Stimulated activated naive CD4-positive, alpha-beta T cell treated with Interleukin-2 at 50 U/mL for 16 hours (primary cell): ENCODE measurements at regions not wholly inside any gene's neighbourhood (a gene's known extent, or its start where the extent isn't known, plus 50 kb on each side); places are given as distances from the start of the nearest gene placed in this dataset.

Experiments used
- DNase-seq: peaks from one replicate; lab custom pipeline; 2025; lab: John Stamatoyannopoulos, UW

DNA sequence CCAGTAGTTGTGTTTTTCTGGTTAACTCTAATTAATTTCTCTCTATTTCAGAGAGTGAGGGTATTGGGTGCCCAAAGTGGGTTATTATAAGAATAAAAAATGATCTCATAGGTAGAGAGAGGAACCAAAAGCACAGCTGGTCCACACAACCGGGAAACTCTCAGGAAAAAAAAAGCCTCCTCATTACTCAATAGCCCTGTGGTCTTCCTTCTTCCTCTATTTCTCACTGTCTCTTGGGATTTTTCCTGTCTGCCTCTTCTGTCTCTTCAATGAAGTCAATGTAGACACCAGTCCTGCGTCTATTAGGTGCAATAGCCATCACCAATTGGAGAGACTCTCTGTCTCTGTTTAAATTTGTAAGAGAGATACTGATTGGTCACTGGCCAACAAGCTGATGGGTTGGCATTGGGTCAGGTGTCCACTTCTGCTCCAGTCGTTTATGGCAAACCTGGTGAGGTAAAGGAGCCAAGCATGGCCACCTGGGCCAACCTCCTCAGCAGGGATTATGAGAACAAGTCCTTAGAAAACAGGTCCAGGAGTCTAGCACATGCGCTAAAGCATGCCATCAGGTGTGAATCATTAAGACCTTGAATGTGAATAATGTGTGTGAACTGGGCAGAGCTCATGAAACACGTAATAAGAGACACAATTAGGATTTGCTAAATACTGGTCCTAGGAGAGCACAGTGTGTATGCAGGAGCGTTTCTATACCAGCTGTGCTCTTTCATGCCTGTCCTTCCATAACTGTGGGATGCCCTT lies 443.0 kb upstream of the RUNX1 start:
- no peak for DNase-seq

DNA sequence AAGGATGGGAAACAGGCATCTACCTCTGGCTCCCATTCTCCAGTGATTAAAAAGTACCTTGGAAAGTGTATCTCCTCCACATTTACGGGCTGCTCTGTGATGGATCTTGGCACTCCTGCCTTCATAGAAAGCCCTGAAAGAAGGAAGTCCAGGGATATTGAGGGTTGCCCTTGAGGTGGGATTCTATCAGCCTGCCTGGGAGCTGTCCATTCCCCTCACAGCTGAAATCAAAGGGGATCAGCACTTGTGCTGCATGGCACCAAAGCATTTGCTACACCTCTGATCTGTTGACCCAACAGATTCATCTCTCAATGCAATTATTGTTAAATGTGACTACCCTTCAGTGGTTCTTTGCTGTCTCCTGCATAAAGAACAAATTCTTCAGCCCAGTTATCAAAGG lies 442.0 kb upstream of the RUNX1 start:
- no peak for DNase-seq

DNA sequence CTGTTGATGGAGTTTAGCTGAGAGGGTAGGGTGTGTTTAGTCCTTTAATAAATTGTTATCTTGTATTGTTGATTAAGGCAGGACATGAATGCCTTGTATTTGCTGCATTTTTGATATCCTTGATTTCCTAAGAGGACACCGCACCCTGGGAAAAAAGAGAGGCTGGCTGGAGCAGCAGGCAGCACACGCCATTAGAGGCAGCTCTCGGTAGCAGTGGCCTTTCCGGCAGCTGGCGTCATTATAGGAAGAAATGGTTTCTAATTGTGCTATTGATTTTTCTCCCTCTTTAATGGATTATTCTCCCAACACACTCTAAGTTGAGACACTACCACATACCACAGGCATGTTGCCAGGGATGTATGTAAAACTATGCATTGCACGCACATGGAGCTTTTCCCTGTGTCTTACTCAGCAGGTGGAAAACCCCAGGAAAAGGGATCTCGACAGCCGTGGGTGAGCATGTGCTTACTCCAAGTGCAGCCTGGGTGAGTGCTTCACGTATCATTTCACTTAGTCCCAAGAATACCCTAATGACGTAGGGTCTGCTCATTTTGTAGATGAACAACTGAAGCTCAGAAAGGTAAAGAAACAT lies 440.4 kb upstream of the RUNX1 start:
- no peak for DNase-seq

DNA sequence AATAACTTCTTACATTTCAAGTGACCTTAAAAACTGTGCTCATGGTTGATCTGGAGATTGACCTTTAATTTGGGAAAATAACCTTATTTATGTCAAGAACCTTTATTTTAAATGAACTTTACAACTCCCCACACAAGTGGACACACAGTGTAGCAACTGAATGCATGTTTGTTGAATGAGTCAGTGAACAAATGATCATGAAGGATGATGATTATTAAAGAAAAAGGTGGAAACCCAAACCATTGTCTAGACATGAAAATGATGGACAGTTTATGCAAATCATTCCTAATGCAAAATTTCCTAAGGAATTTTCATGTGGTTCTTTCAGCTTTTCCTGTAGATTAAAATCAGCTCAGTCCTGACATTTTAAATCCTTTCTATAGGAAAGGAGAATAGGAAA lies 439.8 kb upstream of the RUNX1 start:
- DNase-seq = no peak

DNA sequence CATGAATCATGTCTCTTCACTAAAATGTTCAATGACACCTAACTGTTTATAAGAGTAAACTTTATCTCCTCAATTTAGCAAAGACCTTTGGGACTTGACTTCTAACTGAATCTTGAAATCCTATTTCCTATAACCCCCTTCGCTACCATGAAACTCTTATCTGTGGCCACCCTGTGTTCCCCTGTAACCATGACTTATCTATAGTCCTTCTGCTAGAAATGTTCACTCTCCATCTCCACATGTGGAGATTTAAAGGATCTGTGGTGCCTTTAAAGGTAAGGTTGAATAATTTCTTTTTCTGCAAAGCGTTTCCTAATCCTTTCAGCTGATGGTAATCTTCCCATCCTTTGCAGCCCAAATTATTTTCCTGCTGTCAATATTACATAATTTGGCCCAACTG lies 436.3 kb upstream of the RUNX1 start:
- no peak for DNase-seq

DNA sequence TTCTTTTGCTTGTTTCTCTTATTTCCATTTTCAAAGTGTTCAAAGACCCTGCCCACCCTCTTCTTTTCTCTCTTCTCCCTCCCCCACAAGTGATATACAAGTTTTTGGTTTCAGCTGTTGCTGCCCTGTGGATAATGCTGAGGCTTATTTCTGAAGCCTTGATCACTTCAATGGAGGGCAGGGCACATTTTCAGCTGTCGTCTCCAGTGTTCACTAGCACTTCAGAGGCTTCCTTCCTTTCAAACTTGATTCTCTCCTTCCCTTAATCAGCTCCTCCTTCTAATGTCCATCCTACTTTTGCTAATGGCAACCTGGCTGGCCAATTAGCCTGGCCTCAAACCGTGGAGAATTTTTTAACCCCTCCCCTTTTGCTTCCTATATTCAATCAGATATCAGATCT lies 435.7 kb upstream of the RUNX1 start:
- DNase-seq = no peak

DNA sequence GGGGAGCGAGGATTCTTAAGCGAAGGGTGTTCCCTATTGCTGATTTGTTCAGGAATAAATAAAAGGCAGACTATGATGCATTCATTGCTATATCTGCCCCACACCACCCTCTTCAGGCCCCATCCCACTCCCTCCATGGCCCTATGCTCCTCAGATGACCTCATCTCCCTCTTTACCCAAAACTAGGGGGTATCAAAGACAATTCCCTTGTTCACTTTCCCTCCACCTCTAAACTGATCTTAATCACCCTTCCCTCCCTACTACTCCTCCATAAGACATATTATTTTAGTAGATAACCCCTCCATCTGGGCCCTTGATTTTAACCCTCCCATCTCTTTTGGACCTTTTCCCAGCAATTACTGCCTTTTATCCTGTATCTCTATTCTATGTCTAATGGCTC lies 434.9 kb upstream of the RUNX1 start:
- no peak for DNase-seq

DNA sequence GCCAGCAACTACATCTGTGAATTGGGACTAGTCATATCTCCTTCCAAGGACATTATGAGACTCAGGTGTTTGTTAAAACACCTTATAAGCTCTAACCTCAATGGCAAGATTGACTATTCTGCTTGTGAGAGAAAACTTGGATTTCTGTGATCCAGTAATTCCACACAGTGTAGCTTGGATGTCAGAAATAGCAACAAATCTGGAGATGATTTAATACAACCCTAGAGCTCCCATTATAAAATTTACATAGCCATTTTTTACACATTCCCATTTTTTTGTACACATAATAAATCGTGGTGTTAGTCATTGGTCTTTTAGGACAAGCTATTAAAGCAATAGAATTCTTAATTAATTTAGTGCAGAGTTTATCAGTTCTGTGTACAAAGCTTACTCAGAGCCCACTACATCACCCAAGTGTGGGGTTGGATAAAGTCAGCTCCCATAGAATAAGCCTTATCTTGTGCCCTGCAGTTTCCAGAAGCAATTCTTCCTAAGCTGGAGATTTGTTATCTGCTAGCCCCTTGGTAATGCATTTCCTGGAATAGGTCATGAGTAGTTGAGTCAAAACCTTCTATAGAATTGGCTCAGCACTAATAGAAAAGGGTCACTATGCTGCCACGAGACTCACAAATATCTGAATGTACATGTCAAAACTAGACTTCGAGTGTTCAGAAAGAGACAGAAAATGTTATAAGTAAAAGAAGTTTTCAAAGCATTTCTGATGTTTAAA lies 434.0 kb upstream of the RUNX1 start:
- DNase-seq = no peak

DNA sequence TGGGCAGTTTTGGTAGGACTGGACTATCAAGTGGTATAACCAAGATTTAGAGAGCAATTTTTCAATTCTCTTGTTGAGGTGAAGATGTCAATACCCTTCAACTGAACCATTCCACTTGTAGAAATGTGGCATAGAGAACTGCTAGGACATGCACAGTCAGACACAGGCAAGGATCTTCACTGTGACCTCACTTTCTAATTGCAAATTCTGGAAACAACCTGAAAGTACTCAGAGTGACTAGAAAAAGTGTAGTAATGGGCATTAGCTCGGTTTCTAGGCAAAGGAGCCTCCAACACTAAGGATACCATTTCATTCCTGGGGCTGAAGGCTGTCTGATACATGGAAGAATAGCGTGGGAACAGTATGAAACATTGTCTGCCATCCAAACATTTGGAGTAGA lies 433.0 kb upstream of the RUNX1 start:
- no peak for DNase-seq

DNA sequence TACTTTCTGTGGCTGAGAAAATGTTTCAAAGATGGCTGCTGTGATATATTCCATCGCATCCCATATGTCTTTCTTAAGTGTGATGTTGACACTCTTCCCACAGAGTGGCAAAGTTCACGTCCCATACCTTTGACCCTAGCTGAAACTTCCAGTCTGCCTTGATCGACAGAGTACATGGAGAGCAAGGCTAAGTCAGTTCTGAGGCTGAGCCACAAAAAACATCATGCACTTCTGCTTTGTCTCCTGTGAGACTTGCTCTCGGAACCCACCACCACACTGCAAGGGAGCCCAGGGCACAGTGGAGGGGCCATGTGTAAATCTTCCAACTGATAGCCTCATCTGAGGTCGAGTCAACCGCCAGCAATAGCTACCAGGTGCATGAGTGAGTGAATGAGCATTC lies 431.9 kb upstream of the RUNX1 start:
- no peak for DNase-seq

DNA sequence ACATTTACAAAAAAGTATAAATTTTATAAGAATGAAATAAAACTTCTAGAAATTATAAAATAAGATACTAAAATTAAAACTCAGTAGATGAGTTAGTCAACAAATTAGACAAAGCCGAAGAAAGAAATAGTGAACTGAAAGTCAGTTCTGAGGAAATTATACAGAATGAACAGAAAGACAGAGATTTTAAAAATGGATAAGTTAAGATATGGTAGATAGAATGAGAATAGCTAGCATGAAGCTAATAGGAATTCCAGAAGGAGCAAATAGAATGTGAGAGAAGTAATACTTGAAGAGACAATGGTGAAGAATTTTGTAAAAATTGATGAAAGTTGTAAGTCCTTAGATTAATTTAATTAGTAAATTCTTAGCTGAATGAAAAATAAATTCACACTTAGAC lies 430.4 kb upstream of the RUNX1 start:
- no peak for DNase-seq

DNA sequence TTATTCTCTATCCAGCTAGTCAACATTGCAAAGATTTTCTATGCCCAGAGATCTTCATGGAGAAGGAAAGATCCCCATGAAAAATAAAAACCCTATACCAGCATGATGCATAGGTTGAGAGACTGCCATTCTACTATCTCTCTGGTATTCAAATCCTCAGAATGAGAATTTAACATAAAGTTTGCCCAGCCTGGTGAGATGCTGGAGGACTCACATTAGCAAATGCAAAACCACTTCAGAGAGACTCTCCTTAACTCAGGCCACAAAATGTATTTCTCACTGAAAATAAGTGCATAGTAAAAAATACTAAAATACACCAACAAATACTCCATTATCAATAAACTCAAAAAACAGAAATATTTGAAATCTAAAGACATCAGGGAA lies 430.0 kb upstream of the RUNX1 start:
- no peak for DNase-seq

DNA sequence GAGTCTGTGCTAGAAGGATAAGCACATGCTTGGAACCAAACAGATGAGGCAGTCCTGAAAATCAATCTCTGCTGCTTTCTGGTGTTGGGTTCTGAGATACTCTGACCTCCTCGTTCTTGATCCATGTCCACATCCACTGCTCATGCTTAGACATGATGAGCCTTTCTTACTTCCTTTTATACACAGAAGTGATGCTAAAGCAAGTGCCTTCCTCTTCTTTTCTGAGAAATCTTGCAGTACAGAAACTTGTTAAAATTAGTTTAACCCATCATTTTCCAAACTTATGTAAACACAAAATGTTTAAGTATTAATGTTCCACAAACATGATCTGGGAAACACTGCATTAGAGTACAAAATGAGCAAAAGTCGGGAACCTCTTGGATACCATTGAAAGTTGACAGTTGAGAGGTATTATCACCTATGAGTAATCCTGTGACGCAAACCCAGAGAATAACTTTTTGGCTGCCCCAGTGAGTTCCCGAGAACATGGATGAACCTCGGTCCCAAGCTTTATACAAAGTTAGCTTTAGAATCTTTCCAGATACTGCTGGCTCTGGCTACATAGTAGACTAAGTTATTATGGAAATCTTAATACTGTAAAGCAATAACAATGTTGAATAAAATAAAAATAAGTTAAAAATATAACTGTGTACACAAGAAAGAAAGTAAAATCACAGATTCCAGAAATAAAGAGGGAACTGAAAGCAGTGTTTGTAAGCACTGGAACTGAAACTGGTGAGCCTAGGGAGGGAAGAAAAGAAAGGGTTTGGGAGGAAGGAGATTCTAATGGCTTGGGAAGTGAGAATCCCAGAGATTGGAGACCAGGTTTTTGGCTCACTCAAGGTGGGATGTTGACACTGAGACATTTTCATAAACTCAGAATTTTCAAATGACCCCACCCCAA lies 429.3 kb upstream of the RUNX1 start:
- DNase-seq = no peak

DNA sequence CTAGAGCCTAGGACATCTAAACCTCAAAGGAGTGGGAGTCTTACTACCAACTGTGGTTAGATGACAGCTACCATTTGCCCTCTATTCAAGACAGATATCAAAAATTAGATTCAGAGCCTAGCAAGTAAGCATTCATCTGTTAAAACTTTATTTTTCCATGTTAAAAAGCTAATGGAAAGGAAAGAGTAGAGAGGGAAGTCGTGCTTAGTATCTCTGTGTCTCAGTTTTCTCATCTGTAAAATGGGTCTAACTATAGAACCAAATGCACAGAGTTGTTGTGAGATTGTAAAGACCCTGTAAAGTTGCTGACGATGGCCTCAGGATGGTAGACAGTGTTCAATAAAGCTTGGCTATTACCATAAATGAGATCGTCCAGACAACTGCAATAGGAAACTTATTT lies 428.5 kb upstream of the RUNX1 start:
- DNase-seq = no peak

DNA sequence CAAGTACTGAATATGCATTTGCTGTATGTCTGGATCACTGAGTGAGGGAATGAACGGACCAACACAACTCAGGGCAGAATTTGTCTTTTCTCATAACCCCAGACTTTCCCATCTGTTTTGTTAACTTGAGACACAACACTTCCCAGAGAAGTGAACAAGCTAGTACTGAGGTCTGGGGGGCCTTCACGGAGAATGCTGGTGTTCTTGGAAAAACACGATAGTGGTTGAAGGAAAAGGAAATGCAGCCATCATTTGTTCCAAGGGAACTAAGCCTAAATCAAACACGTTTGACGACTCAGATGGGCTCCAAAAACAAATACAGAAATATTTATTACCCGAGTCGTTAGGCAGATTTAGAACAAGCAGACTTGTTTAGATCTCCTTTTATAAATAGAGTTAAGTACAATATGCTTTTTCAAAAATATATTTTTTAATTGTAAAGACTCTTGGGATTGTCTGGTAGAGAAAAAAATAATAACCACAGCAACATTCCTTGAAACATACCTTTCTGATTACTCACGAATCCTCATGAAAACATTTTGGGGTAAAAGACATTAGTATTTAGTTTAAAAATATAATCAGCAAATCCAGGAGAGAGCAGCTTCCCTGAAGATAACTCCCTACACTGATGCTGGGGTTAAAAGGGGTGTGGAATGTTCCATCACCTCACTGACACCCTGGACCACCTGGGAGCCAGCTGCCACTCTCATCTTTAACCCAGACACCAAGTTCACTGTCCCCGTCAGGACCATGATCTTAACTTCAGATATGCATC lies 427.7 kb upstream of the RUNX1 start:
- no peak for DNase-seq

DNA sequence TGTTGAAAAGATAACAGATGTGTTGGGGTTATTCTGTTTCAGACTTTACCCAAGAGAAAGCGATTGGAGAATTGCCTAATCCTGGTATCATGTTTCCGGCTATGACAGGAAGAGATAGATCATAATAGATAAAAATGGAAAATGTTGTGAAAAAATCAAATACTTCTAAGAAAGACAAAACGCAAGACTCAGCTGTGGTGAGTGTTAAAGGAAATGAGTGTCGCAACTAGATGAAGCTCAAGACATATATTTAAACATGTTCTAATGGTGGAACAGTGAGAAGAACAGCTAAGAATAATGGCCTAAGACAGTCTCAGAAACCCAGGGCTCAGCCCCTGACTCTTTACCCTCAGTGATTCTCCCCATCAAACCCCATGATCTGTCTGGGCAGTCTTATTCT lies 426.7 kb upstream of the RUNX1 start:
- DNase-seq = no peak

DNA sequence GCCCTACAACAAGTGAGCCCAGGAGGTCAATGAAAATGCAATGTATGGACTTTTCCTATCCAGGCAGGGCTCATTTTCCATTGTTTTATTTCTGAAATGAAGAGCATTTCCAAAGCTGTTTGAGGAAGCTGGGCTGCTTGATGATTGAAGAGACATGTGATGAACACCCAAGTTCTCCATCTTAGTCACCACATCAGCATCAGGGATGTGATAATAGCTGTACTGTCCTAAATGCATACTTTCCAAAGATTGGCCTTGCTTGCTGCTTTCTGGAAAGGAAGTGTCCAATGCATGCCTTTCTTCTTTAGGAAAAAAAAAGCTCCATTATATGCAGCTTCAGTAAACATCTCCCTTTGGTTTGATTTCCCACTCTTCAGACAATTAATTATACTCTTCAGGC lies 425.9 kb upstream of the RUNX1 start:
- no peak for DNase-seq

DNA sequence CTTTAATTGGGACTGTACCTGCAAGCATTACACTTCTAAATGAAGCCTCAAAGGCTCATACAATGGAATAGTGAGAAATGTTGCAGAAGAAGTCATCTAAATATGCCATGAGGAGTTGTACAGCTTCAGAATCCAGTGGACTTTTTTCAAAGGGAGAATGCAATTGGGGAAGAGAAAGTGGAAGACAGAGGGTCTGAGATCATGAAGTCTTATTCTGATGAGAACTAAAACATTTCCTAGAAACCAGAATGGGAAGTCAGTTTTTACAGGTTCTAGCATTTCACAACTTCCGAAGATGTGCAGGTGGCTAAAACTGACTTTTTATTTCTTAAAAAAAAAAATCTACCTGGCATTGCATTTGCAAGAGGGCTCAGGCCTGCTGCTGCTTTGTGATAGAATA lies 424.4 kb upstream of the RUNX1 start:
- DNase-seq = no peak

DNA sequence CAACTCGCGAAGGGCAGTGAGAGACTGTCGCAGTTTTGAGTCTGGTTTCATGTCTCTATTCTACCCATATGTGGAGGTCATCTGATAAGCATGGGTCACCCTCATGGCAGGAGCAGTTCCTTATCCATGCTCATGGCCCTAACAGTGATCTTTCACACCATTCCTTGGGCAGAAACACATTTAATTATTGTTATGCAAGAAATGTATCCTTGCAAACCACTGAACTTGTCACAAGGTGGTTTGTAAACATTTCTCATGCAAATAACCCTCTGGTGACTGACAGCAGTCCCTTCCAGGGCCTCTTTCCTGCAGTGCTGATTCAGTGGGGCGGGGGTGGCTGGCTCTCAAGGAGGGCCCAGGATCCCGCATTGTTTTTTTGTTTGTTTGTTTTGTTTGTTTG lies 421.4 kb upstream of the RUNX1 start:
- no peak for DNase-seq

DNA sequence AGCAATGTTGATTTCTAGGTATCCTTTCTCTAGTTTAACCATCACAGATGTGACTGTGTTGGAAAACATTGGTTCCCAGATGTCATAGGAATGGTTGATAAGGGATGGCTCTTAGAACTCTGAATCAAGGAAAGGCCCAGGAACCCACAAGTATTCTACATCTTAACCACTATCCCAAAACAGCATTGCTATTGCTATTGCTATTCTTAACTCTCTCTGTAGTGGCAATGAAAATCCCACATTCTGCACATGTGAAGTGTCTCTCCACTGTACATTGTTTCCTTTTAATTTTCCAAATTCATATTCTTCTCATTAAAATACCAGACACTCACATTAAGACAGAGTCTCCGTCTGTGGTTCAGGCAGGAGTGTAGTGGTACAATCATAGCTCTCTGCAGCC lies 420.4 kb upstream of the RUNX1 start:
- DNase-seq = no peak

DNA sequence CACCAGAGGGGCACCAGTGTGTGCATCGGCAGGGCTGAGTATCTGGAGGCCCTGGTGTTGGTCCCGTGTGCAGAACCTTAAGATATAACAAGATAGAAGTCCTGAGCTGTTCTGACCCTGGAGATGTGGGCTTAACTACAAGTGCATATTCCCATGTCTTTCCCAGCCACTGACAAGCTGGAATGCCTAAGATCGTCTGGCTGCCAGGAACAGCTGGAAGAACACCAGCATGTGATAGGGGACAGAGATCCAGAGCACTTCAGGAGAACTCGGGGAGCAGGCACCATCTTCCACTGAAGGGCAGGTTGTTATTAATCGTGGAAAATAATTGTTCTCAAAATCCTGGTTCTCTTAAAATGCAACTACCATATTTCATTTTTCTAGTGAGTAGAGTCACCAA lies 419.9 kb upstream of the RUNX1 start:
- no peak for DNase-seq

DNA sequence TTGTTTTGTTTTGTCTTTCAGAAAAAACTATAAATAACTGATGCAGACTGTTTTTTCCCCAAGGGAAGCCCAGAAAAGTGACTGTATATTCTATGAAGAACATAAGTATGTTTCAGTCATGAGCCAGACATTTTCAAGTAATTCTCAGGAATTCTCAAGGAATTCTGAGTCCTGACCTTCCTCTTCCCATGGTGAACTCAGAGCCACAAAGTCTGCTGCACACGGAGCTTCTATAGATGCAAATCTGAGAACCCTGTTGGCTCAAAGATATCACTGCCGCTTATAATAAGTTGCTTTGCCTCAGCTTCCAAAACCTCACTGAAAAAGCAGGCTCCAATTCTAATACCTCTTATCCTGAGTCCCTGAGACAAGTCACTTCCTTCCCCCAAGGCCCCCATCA lies 418.5 kb upstream of the RUNX1 start:
- DNase-seq = no peak
